Left ventricle myocardium inferior (tissue), 1 donor: ENCODE measurements at regions not wholly inside any gene's neighbourhood (a gene's known extent, or its start where the extent isn't known, plus 50 kb on each side); places are given as distances from the start of the nearest gene placed in this dataset.

ENCODE experiments used
- DNase-seq: peaks from one replicate; pipeline ENCODE4 v3.0.0-alpha.2; 2020
- H3K27ac ChIP-seq: fragments of 200-600 bp; replicated peaks from 2 replicates; pipeline ENCODE4 v1.8.0; 2021
- H3K27me3 ChIP-seq: fragments of 200-600 bp; 2 replicates; pipeline ENCODE4 v1.8.0; 2021; ENCODE audit warnings: low read depth
- H3K36me3 ChIP-seq: fragments of 200-600 bp; 2 replicates; pipeline ENCODE4 v1.8.0; 2021
- H3K4me1 ChIP-seq: fragments of 200-600 bp; 2 replicates; pipeline ENCODE4 v1.8.0; 2021
- H3K4me3 ChIP-seq: fragments of 200-600 bp; 2 replicates; pipeline ENCODE4 v1.8.0; 2021; ENCODE audit warnings: mild to moderate bottlenecking, moderate library complexity
- H3K9me3 ChIP-seq: fragments of 200-600 bp; replicated peaks from 2 replicates; pipeline ENCODE4 v1.8.0; 2021
- intact Hi-C: fragments of 100-400 bp; cut with micrococcal nuclease; formaldehyde crosslinking; loops from one replicate; pipeline ENCODE4 v1.11.0; 2022
- TF ChIP-seq, protein P1 (sequence below): fragments of 200-600 bp; IDR thresholded peaks from 2 replicates; pipeline ENCODE4 v1.8.0; 2021; ENCODE audit warnings: antibody characterized with exemption, mild to moderate bottlenecking, borderline replicate concordance
- donor health status: DM: no; HTN: yes; CAD: no; lungs with severe emphysema.

GRCh38 chr5:167730656-167731055 is 560.8 kb upstream of the WWC1 start:
- TF ChIP-seq, protein P1, sequence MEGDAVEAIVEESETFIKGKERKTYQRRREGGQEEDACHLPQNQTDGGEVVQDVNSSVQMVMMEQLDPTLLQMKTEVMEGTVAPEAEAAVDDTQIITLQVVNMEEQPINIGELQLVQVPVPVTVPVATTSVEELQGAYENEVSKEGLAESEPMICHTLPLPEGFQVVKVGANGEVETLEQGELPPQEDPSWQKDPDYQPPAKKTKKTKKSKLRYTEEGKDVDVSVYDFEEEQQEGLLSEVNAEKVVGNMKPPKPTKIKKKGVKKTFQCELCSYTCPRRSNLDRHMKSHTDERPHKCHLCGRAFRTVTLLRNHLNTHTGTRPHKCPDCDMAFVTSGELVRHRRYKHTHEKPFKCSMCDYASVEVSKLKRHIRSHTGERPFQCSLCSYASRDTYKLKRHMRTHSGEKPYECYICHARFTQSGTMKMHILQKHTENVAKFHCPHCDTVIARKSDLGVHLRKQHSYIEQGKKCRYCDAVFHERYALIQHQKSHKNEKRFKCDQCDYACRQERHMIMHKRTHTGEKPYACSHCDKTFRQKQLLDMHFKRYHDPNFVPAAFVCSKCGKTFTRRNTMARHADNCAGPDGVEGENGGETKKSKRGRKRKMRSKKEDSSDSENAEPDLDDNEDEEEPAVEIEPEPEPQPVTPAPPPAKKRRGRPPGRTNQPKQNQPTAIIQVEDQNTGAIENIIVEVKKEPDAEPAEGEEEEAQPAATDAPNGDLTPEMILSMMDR: no peak
- Histone ChIP-seq H3K27me3 (no peaks in the 10 kb centered on the region), H3K27ac (no peak overlapping the region), H3K4me1 (no peaks in the 10 kb centered on the region), H3K9me3 (no peaks in the 10 kb centered on the region), H3K36me3 (no peaks in the 10 kb centered on the region), H3K4me3 (no peak overlapping the region)
- intact Hi-C loops: loop anchor here (5.0 kb wide), 1 partner anchor 482 kb away; no protein-coding TSS in a partner anchor
- no peak for DNase-seq

DNA sequence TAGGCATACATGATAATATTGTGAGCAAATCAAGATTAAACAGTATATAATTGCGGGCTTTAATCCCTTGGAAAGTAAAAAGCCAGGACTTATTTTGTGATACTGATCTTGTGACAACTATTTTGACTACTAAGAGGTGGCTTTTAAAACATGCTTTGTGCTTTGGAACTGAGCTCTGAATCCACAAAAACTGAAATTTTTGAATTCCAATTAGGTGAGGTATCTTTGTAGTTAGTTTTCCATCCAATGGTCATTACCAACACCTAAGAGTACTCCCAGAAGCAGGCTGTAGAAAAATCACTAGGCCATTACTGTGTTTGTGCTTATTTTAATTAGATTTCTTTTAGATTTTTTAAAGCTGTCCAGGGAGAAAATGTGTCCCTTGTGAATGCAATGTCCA is 559.5 kb upstream of the WWC1 start:
- DNase-seq: no peak
- H3K27ac ChIP-seq: no peak overlapping the region
- H3K4me3 ChIP-seq: no peak overlapping the region
- no peaks in the 10 kb centered on the region for H3K4me1 ChIP-seq
- no peaks in the 10 kb centered on the region for H3K9me3 ChIP-seq
- intact Hi-C loops: loop anchor here (5.0 kb wide), 1 partner anchor 480 kb away; no protein-coding TSS in a partner anchor
- no peaks in the 10 kb centered on the region for H3K27me3 ChIP-seq
- TF ChIP-seq, protein P1: no peak
- H3K36me3 ChIP-seq: no peaks in the 10 kb centered on the region

DNA sequence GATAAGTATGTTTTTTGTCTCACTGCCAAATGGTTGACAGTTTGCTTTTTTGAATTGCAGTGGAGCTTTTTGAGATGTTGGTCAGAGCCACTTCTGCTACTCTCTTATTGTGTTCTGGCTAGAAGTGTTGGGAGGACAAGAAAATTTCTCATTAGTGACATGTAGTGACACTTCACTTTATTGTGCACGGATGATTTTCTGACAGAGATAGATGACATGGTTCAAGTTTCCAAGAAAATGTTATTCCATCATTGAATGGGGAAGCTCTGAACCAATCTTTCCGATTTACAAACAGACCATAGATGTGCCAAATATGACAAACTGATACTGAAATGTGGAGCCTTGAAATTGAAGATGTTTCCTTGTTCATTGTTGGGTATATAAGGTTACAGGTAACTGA is 558.9 kb upstream of the WWC1 start:
- H3K36me3 ChIP-seq: no peaks in the 10 kb centered on the region
- no peaks in the 10 kb centered on the region for H3K9me3 ChIP-seq
- TF ChIP-seq, protein P1: no peak
- no peaks in the 10 kb centered on the region for H3K27me3 ChIP-seq
- no peaks in the 10 kb centered on the region for H3K4me1 ChIP-seq
- DNase-seq: no peak
- intact Hi-C loops: loop anchor here (5.0 kb wide), 1 partner anchor 480 kb away; no protein-coding TSS in a partner anchor
- H3K27ac ChIP-seq: no peak overlapping the region
- no peak overlapping the region for H3K4me3 ChIP-seq

DNA sequence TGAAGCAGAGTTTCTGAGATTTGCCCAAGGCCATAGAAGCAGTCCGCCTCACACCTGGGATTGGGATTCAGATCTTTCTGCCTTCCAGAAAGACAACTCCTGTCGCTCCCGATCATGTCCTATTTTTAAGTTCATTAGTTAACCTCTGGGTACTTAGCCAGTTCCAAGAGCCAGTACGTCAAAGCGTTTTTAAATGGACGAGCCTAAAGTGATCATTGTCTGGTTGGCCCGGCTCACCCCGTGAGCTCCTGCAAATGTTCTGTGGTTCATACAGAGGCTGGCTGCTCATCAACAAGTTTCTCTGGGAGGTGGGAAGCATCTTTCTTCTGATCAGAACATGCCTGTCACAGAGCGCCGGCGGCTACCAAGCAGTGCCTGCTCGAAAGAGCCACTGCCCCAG is 554.5 kb upstream of the WWC1 start:
- Histone ChIP-seq H3K9me3 (peaks cover 7% of the 10 kb centered on the region), H3K27ac (no peak overlapping the region), H3K4me3 (no peak overlapping the region), H3K27me3 (no peaks in the 10 kb centered on the region), H3K36me3 (no peaks in the 10 kb centered on the region), H3K4me1 (no peaks in the 10 kb centered on the region)
- TF ChIP-seq, protein P1: no peak
- no peak for DNase-seq
- intact Hi-C loops: no loop called here

- Histone ChIP-seq H3K36me3 (no peaks in the 10 kb centered on the region), H3K4me1 (no peaks in the 10 kb centered on the region), H3K27ac (no peak overlapping the region), H3K9me3 (no peaks in the 10 kb centered on the region), H3K4me3 (no peak overlapping the region), H3K27me3 (peaks cover 15% of the 10 kb centered on the region)
- TF ChIP-seq, protein P1: no peak
- intact Hi-C loops: no loop called here
- no peak for DNase-seq
Observed at GRCh38 chr5:167743695-167744464, 547.6 kb upstream of the WWC1 start.
